Hepatic stellate cell (primary cell): ENCODE measurements at regions not wholly inside any gene's neighbourhood (a gene's known extent, or its start where the extent isn't known, plus 50 kb on each side); places are given as distances from the start of the nearest gene placed in this dataset.

Experiments used
- DNase-seq: peaks from one replicate; pipeline ENCODE4 v3.0.0; 2011; ENCODE audit warnings: low spot score

GRCh38 chr1:4140241-4140640 is 240.2 kb upstream of the C1orf174 start:
- DNase-seq = no peak

GRCh38 chr1:4140821-4141220 is 240.7 kb upstream of the C1orf174 start:
- DNase-seq = no peak

GRCh38 chr1:4144349-4144971 is 244.4 kb upstream of the C1orf174 start:
- no peak for DNase-seq

GRCh38 chr1:4146101-4146500 is 246.0 kb upstream of the C1orf174 start:
- DNase-seq = no peak

GRCh38 chr1:4146614-4147013 is 246.5 kb upstream of the C1orf174 start:
- DNase-seq = no peak

- no peak for DNase-seq
Observed at GRCh38 chr1:4147509-4147908, 247.4 kb upstream of the C1orf174 start.

- no peak for DNase-seq
Observed at GRCh38 chr1:4149281-4149680, 249.2 kb upstream of the C1orf174 start.

GRCh38 chr1:4149831-4150230 is 249.8 kb upstream of the C1orf174 start:
- no peak for DNase-seq

GRCh38 chr1:4150262-4150661 is 250.2 kb upstream of the C1orf174 start:
- DNase-seq = no peak

- DNase-seq = no peak
Observed at GRCh38 chr1:4152266-4152665, 252.2 kb upstream of the C1orf174 start.

- DNase-seq = no peak
Observed at GRCh38 chr1:4153571-4153970, 253.5 kb upstream of the C1orf174 start.

GRCh38 chr1:4156241-4156973 is 256.3 kb upstream of the C1orf174 start:
- no peak for DNase-seq

- no peak for DNase-seq
Observed at GRCh38 chr1:4160181-4160580, 260.1 kb upstream of the C1orf174 start.

- DNase-seq = no peak
Observed at GRCh38 chr1:4161366-4162006, 261.4 kb upstream of the C1orf174 start.

- DNase-seq = no peak
Observed at GRCh38 chr1:4164965-4165364, 264.9 kb upstream of the C1orf174 start.

GRCh38 chr1:4165686-4166300 is 265.7 kb upstream of the C1orf174 start:
- no peak for DNase-seq

- DNase-seq = no peak
Observed at GRCh38 chr1:4166713-4167112, 266.6 kb upstream of the C1orf174 start.

- DNase-seq = no peak
Observed at GRCh38 chr1:4169991-4170390, 269.9 kb upstream of the C1orf174 start.

- DNase-seq = peak; percentile 1
Observed at GRCh38 chr1:4170548-4171340, 270.7 kb upstream of the C1orf174 start.

GRCh38 chr1:4171480-4172450 is 271.7 kb upstream of the C1orf174 start:
- peak; percentile 1 for DNase-seq
